GM21737 (cell line): ENCODE measurements at regions not wholly inside any gene's neighbourhood (a gene's known extent, or its start where the extent isn't known, plus 50 kb on each side); places are given as distances from the start of the nearest gene placed in this dataset.
"Not testable (repeated sequence)": the region's sequence is repeated elsewhere in the genome, so short reads cannot be mapped to it uniquely, and the experiment has no call there.

ENCODE experiments used
- ATAC-seq: cut with Tn5 transposase; IDR thresholded peaks from one replicate; pipeline ENCODE4 v1.9.1; 2021; ENCODE audit warnings: mild to moderate bottlenecking, moderate library complexity; ENCODE audit not compliant: unreplicated experiment

GRCh38 chr7:16267953-16268820 lies 153.2 kb downstream of the CRPPA start:
- no peak for ATAC-seq

- no peak for ATAC-seq
These were observed 154.5 kb downstream of the CRPPA start for GRCh38 chr7:16266877-16267276.

- ATAC-seq, result not testable (repeated sequence)
These were observed 154.9 kb downstream of the CRPPA start for GRCh38 chr7:16266470-16266869.

- ATAC-seq, result no peak
These were observed 155.4 kb downstream of the CRPPA start for GRCh38 chr7:16265863-16266458.

GRCh38 chr7:16264823-16265804 lies 156.2 kb downstream of the CRPPA start:
- no peak for ATAC-seq

GRCh38 chr7:16264036-16264819 lies 157.1 kb downstream of the CRPPA start:
- no peak for ATAC-seq

- ATAC-seq, result not testable (repeated sequence)
These were observed 158.0 kb downstream of the CRPPA start for GRCh38 chr7:16263377-16263776.

GRCh38 chr7:16261654-16262053 lies 159.7 kb downstream of the CRPPA start:
- no peak for ATAC-seq

- no peak for ATAC-seq
These were observed 160.2 kb downstream of the CRPPA start for GRCh38 chr7:16261100-16261499.

- peak; percentile 68 for ATAC-seq
These were observed 161.1 kb downstream of the CRPPA start for GRCh38 chr7:16260236-16260728.

- not testable (repeated sequence) for ATAC-seq
These were observed 164.9 kb downstream of the CRPPA start for GRCh38 chr7:16256419-16256818.

- ATAC-seq, result not testable (repeated sequence)
These were observed 165.4 kb downstream of the CRPPA start for GRCh38 chr7:16255952-16256351.

- ATAC-seq, result not testable (repeated sequence)
These were observed 170.7 kb downstream of the CRPPA start for GRCh38 chr7:16250655-16251054.

- ATAC-seq, result not testable (repeated sequence)
These were observed 172.1 kb downstream of the CRPPA start for GRCh38 chr7:16249204-16249603.

GRCh38 chr7:16248556-16248955 lies 172.8 kb downstream of the CRPPA start:
- not testable (repeated sequence) for ATAC-seq

GRCh38 chr7:16244469-16244868 lies 176.9 kb downstream of the CRPPA start:
- no peak for ATAC-seq

- ATAC-seq, result no peak
These were observed 178.4 kb downstream of the CRPPA start for GRCh38 chr7:16242920-16243319.

GRCh38 chr7:16241017-16241416 lies 180.3 kb downstream of the CRPPA start:
- no peak for ATAC-seq

- no peak for ATAC-seq
These were observed 185.0 kb downstream of the CRPPA start for GRCh38 chr7:16236381-16236780.
